ENCODE measurements at regions not wholly inside any gene's neighbourhood (a gene's known extent, or its start where the extent isn't known, plus 50 kb on each side); places are given as distances from the start of the nearest gene placed in this dataset.

- DNase-seq (no peak), ATAC-seq (no peak)
- Histone ChIP-seq H3K4me3 (no peak overlapping the region), H3K9me3 (no peaks in the 10 kb centered on the region), H3K27me3 (no peaks in the 10 kb centered on the region), H3K27ac (no peak overlapping the region), H3K36me3 (no peaks in the 10 kb centered on the region), H3K4me1 (peaks cover 0 to 12% (median 0%) of the 10 kb centered on the region in 4 donors)
- intact Hi-C loops (cut with DNase I), result no loop called here
- TF ChIP-seq POLR2A (IDR thresholded peaks at IDR 0.05), result no peak
- no peak for TF ChIP-seq CTCF (IDR thresholded peaks at IDR 0.05)
- 73% methylated on average over 3 of the region's 3 CpGs for WGBS (ENCODE audit: insufficient coverage, low coverage, low lambda C conversion rate, missing lambda C conversion rate)
Observed at GRCh38 chr3:177571944-177572315, 374.6 kb upstream of the TBL1XR1 start.

DNA sequence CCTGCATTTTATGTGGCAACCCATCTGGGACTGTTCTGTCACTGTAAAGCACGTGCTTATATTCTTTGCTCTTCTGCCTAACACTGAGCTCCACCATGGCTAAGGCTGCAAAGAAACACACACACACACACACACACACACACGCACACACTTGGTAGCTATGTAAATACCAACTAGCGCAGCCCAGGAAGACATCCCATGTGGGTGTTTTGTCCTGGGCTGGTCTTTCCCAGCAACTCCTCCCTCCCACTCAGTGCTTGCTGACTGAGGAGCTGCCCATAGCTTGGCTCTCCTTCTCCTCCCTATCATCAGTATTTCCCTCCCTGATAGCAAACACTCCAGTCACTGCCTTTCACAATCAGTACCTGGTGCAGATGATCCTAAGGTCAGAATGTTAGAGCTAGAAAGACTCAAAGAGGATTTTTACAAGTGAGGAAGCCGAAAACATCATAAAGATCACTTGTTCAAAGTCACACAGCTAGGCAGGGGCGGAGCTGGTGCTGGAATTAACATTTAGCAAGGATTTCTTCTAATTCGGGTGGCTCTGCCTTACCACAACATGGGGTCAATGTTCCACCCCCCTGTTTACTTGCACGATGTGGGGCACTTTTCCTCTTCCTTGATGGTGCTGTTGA, 377.1 kb upstream of the TBL1XR1 start:
- H3K4me3 ChIP-seq, result no peak overlapping the region
- no peaks in the 10 kb centered on the region for H3K36me3 ChIP-seq
- WGBS (ENCODE audit: insufficient coverage, low coverage, low lambda C conversion rate, missing lambda C conversion rate), result 31% methylated on average over 6 of the region's 7 CpGs
- peak; percentile 95 to 99 (median 96) for ATAC-seq
- no peak for TF ChIP-seq CTCF (IDR thresholded peaks at IDR 0.05)
- no peak for TF ChIP-seq POLR2A (IDR thresholded peaks at IDR 0.05)
- H3K4me1 ChIP-seq, result peaks cover 0 to 7% (median 0%) of the 10 kb centered on the region in 4 donors
- intact Hi-C loops (cut with DNase I), result no loop called here
- H3K27me3 ChIP-seq, result no peaks in the 10 kb centered on the region
- H3K9me3 ChIP-seq, result no peaks in the 10 kb centered on the region
- DNase-seq, result peak; percentile 67 to 77 (median 75)
- no peak overlapping the region for H3K27ac ChIP-seq

DNA sequence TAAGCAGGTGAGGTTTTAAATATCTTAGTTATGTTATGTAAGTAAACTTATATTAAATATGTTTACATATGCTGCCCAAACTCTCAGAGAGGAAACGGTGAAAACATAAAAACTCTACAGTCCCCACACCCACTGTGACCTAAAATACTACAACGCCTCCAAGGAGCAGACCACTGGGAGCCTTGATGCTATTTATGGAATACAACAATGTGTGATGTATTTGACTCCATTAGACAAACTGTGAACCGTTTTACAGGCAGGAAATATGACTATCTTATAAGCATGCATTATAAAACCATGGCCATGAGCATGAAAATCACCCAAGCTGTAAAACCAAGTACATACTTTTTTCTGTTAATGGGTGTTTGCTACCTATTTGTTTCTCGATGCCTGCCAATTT, 379.5 kb upstream of the TBL1XR1 start:
- DNase-seq (no peak), ATAC-seq (no peak)
- no peak overlapping the region for H3K27ac ChIP-seq
- no peak for TF ChIP-seq CTCF (IDR thresholded peaks at IDR 0.05)
- no peak for TF ChIP-seq POLR2A (IDR thresholded peaks at IDR 0.05)
- 69% methylated on average over 3 of the region's 4 CpGs for WGBS (ENCODE audit: insufficient coverage, low coverage, low lambda C conversion rate, missing lambda C conversion rate)
- H3K4me3 ChIP-seq, result no peak overlapping the region
- no peaks in the 10 kb centered on the region for H3K9me3 ChIP-seq
- intact Hi-C loops (cut with DNase I), result no loop called here
- H3K27me3 ChIP-seq, result no peaks in the 10 kb centered on the region
- no peaks in the 10 kb centered on the region for H3K36me3 ChIP-seq
- H3K4me1 ChIP-seq, result peaks cover 0 to 6% (median 0%) of the 10 kb centered on the region in 4 donors

DNA sequence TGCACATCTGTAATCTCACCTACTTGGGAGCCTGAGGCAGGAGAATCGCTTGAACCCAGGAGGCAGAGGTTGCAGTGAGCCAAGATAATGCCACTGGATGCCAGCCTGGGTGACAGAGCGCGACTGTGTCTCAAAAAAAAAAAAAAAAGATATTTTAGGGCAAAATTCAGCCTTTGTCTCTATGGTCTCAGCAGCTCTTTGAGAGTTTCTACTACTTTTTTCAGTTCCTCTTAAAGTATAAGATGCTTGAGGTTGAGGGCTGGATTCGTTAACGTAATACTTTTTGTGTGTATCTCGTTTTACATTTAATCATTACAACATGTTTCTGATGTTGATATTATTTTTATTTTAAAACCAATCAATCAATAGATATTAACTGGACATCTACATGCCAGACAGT, 381.2 kb upstream of the TBL1XR1 start:
- DNase-seq, result no peak
- no peak overlapping the region for H3K27ac ChIP-seq
- 90% methylated on average over 6 of the region's 6 CpGs for WGBS (ENCODE audit: insufficient coverage, low coverage, low lambda C conversion rate, missing lambda C conversion rate)
- no peak for TF ChIP-seq CTCF (IDR thresholded peaks at IDR 0.05)
- no peak for TF ChIP-seq POLR2A (IDR thresholded peaks at IDR 0.05)
- intact Hi-C loops (cut with DNase I), result no loop called here
- H3K9me3 ChIP-seq, result no peaks in the 10 kb centered on the region
- no peak for ATAC-seq
- H3K4me1 ChIP-seq, result peaks cover 0 to 6% (median 0%) of the 10 kb centered on the region in 4 donors
- no peak overlapping the region for H3K4me3 ChIP-seq
- H3K27me3 ChIP-seq, result no peaks in the 10 kb centered on the region
- H3K36me3 ChIP-seq, result no peaks in the 10 kb centered on the region
